Progenitor cell of endocrine pancreas (in vitro differentiated cells): ENCODE measurements at regions not wholly inside any gene's neighbourhood (a gene's known extent, or its start where the extent isn't known, plus 50 kb on each side); places are given as distances from the start of the nearest gene placed in this dataset.
A peak's percentile ranks its signal among the peaks of the same experiment; 100 is the strongest.

Source experiments
- DNase-seq: peaks from one replicate; pipeline ENCODE4 v3.0.0; 2021; ENCODE audit warnings: low spot score; ENCODE audit not compliant: unreplicated experiment
- H3K27ac Mint-ChIP-seq: 2 replicates; pipeline ENCODE4 v1.8.0; 2021; ENCODE audit warnings: mild to moderate bottlenecking, moderate library complexity, mixed read lengths
- H3K27me3 Mint-ChIP-seq: 2 replicates; pipeline ENCODE4 v1.8.0; 2021; ENCODE audit warnings: mixed read lengths
- H3K36me3 Mint-ChIP-seq: 2 replicates; pipeline ENCODE4 v1.8.0; 2022; ENCODE audit warnings: mixed read lengths; ENCODE audit not compliant: insufficient read depth
- H3K4me1 Mint-ChIP-seq: 2 replicates; pipeline ENCODE4 v1.8.0; 2021; ENCODE audit warnings: low read depth, mixed read lengths
- H3K4me3 Mint-ChIP-seq: 2 replicates; pipeline ENCODE4 v1.8.0; 2021; ENCODE audit warnings: low read depth, mild to moderate bottlenecking, moderate library complexity, mixed read lengths
- H3K9me3 Mint-ChIP-seq: 2 replicates; pipeline ENCODE4 v1.8.0; 2021; ENCODE audit warnings: low read depth, mixed read lengths
- CTCF ChIP-seq: fragments of 200-600 bp; sonication (generic); IDR thresholded peaks from one replicate; pipeline ENCODE4 v1.5.0; 2021; ENCODE audit warnings: antibody characterized with exemption, mild to moderate bottlenecking; ENCODE audit not compliant: unreplicated experiment

GRCh38 chr3:148253713-148254112 is 444.0 kb upstream of the AGTR1 start:
- Mint-ChIP-seq H3K9me3 (peaks cover 7% of the 10 kb centered on the region), H3K4me3 (no peak overlapping the region), H3K27me3 (no peaks in the 10 kb centered on the region), H3K27ac (no peak overlapping the region), H3K36me3 (peaks cover 3% of the 10 kb centered on the region), H3K4me1 (peaks cover 11% of the 10 kb centered on the region)
- TF ChIP-seq CTCF, result no peak
- no peak for DNase-seq

- TF ChIP-seq CTCF, result no peak
- no peak for DNase-seq
- Mint-ChIP-seq H3K27ac (no peak overlapping the region), H3K4me1 (peaks cover 11% of the 10 kb centered on the region), H3K9me3 (peaks cover 14% of the 10 kb centered on the region), H3K4me3 (no peak overlapping the region), H3K27me3 (no peaks in the 10 kb centered on the region), H3K36me3 (peaks cover 3% of the 10 kb centered on the region)
These were observed 443.3 kb upstream of the AGTR1 start for GRCh38 chr3:148254402-148254801.

GRCh38 chr3:148255981-148256969 is 441.4 kb upstream of the AGTR1 start:
- H3K36me3 Mint-ChIP-seq, result peaks cover 3% of the 10 kb centered on the region
- no peak overlapping the region for H3K4me3 Mint-ChIP-seq
- TF ChIP-seq CTCF, result no peak
- H3K9me3 Mint-ChIP-seq, result peaks cover 14% of the 10 kb centered on the region
- H3K4me1 Mint-ChIP-seq, result peaks cover 11% of the 10 kb centered on the region
- no peaks in the 10 kb centered on the region for H3K27me3 Mint-ChIP-seq
- DNase-seq, result no peak
- H3K27ac Mint-ChIP-seq, result peak overlapping the region; percentile 69

GRCh38 chr3:148262980-148263379 is 434.7 kb upstream of the AGTR1 start:
- H3K27me3 Mint-ChIP-seq, result no peaks in the 10 kb centered on the region
- DNase-seq, result no peak
- no peak overlapping the region for H3K4me3 Mint-ChIP-seq
- H3K36me3 Mint-ChIP-seq, result no peaks in the 10 kb centered on the region
- peak overlapping the region; percentile 3 for H3K27ac Mint-ChIP-seq
- TF ChIP-seq CTCF, result no peak
- peaks cover 9% of the 10 kb centered on the region for H3K9me3 Mint-ChIP-seq
- H3K4me1 Mint-ChIP-seq, result peaks cover 20% of the 10 kb centered on the region

- Mint-ChIP-seq H3K4me1 (peaks cover 20% of the 10 kb centered on the region), H3K9me3 (no peaks in the 10 kb centered on the region), H3K27me3 (no peaks in the 10 kb centered on the region), H3K36me3 (no peaks in the 10 kb centered on the region), H3K4me3 (no peak overlapping the region), H3K27ac (no peak overlapping the region)
- DNase-seq, result no peak
- no peak for TF ChIP-seq CTCF
These were observed 431.9 kb upstream of the AGTR1 start for GRCh38 chr3:148265841-148266240.
